ENCODE measurements at regions not wholly inside any gene's neighbourhood (a gene's known extent, or its start where the extent isn't known, plus 50 kb on each side); places are given as distances from the start of the nearest gene placed in this dataset.
"Not testable (repeated sequence)": the region's sequence is repeated elsewhere in the genome, so short reads cannot be mapped to it uniquely, and the experiment has no call there.

- DNase-seq (ENCODE audit: low read depth in 3 of 3, low spot score in 1 of 3), result no peak
Observed at GRCh38 chr15:88994286-88994685, 81.1 kb upstream of the MFGE8 start.

GRCh38 chr15:88995449-88995848 lies 82.3 kb upstream of the MFGE8 start:
- no peak for DNase-seq (ENCODE audit: low read depth in 3 of 3, low spot score in 1 of 3)

GRCh38 chr15:88997531-88997930 lies 84.4 kb upstream of the MFGE8 start:
- no peak for DNase-seq (ENCODE audit: low read depth in 3 of 3, low spot score in 1 of 3)

GRCh38 chr15:88998980-88999713 lies 86.0 kb upstream of the MFGE8 start:
- DNase-seq (ENCODE audit: low read depth in 3 of 3, low spot score in 1 of 3), result no peak

GRCh38 chr15:89001708-89002275 lies 86.5 kb upstream of the ABHD2 start:
- not testable (repeated sequence) for DNase-seq (ENCODE audit: low read depth in 3 of 3, low spot score in 1 of 3)

GRCh38 chr15:89002281-89002761 lies 85.9 kb upstream of the ABHD2 start:
- no peak for DNase-seq (ENCODE audit: low read depth in 3 of 3, low spot score in 1 of 3)

GRCh38 chr15:89002830-89003229 lies 85.4 kb upstream of the ABHD2 start:
- no peak for DNase-seq (ENCODE audit: low read depth in 3 of 3, low spot score in 1 of 3)

- no peak for DNase-seq (ENCODE audit: low read depth in 3 of 3, low spot score in 1 of 3)
Observed at GRCh38 chr15:89003865-89004725, 84.2 kb upstream of the ABHD2 start.

GRCh38 chr15:89004726-89005030 lies 83.6 kb upstream of the ABHD2 start:
- no peak for DNase-seq (ENCODE audit: low read depth in 3 of 3, low spot score in 1 of 3)

GRCh38 chr15:89007527-89007926 lies 80.7 kb upstream of the ABHD2 start:
- not testable (repeated sequence) for DNase-seq (ENCODE audit: low read depth in 3 of 3, low spot score in 1 of 3)

- no peak for DNase-seq (ENCODE audit: low read depth in 3 of 3, low spot score in 1 of 3)
Observed at GRCh38 chr15:89007989-89008388, 80.3 kb upstream of the ABHD2 start.

GRCh38 chr15:89009080-89009479 lies 79.2 kb upstream of the ABHD2 start:
- DNase-seq (ENCODE audit: low read depth in 3 of 3, low spot score in 1 of 3), result no peak

GRCh38 chr15:89015412-89016097 lies 72.7 kb upstream of the ABHD2 start:
- DNase-seq (ENCODE audit: low read depth in 3 of 3, low spot score in 1 of 3), result no peak

GRCh38 chr15:89016549-89017041 lies 71.7 kb upstream of the ABHD2 start:
- no peak for DNase-seq (ENCODE audit: low read depth in 3 of 3, low spot score in 1 of 3)

- DNase-seq (ENCODE audit: low read depth in 3 of 3, low spot score in 1 of 3), result peak; percentile 64 to 81 (median 75)
Observed at GRCh38 chr15:89017370-89018066, 70.7 kb upstream of the ABHD2 start.

GRCh38 chr15:89018207-89018606 lies 70.0 kb upstream of the ABHD2 start:
- DNase-seq (ENCODE audit: low read depth in 3 of 3, low spot score in 1 of 3), result no peak

- no peak for DNase-seq (ENCODE audit: low read depth in 3 of 3, low spot score in 1 of 3)
Observed at GRCh38 chr15:89019436-89019835, 68.8 kb upstream of the ABHD2 start.

- DNase-seq (ENCODE audit: low read depth in 3 of 3, low spot score in 1 of 3), result no peak
Observed at GRCh38 chr15:89021224-89021623, 67.0 kb upstream of the ABHD2 start.

- not testable (repeated sequence) for DNase-seq (ENCODE audit: low read depth in 3 of 3, low spot score in 1 of 3)
Observed at GRCh38 chr15:89021886-89022285, 66.4 kb upstream of the ABHD2 start.

- no peak for DNase-seq (ENCODE audit: low read depth in 3 of 3, low spot score in 1 of 3)
Observed at GRCh38 chr15:89023311-89023961, 64.8 kb upstream of the ABHD2 start.

Measured in stimulated activated CD4-positive, alpha-beta T cell treated with anti-CD3 and anti-CD28 coated beads, TNF-alpha, amount 100 ng/mL, for 1 hour (primary cell).